Activated CD8-positive, alpha-beta T cell treated with anti-CD3 and anti-CD28 coated beads, Interleukin-2, amount 10 ng/mL, durations not matched to agents 7 days and 5 days (primary cell): ENCODE measurements at regions not wholly inside any gene's neighbourhood (a gene's known extent, or its start where the extent isn't known, plus 50 kb on each side); places are given as distances from the start of the nearest gene placed in this dataset.

Experiments
- ATAC-seq: fragments of 150-1000 bp; cut with Tn5 transposase; one replicate; pipeline ENCODE4 v1.10.0; 2021; ENCODE audit warnings: moderate library complexity
- CTCF ChIA-PET: fragments of 350-600 bp; sonication (Branson Sonifier 250); formaldehyde crosslinking; loops from one replicate; lab custom pipeline; 2021; ENCODE audit warnings: antibody characterized with exemption; lab: Charles Lee
- POLR2A ChIA-PET: fragments of 350-600 bp; sonication (Branson Sonifier 250); formaldehyde crosslinking; loops from one replicate; lab custom pipeline; 2021; ENCODE audit warnings: antibody characterized with exemption; lab: Charles Lee
- DNase-seq: peaks from one replicate; pipeline ENCODE4 v3.0.0-alpha.2; 2020
- H3K27ac Mint-ChIP-seq: one replicate; pipeline ENCODE4 v1.8.0; 2021; ENCODE audit warnings: mild to moderate bottlenecking, mixed read lengths
- H3K27me3 Mint-ChIP-seq: one replicate; pipeline ENCODE4 v1.8.0; 2021; ENCODE audit warnings: low read depth, mixed read lengths
- H3K36me3 Mint-ChIP-seq: one replicate; pipeline ENCODE4 v1.8.0; 2021; ENCODE audit warnings: low read depth, mixed read lengths
- H3K4me1 Mint-ChIP-seq: one replicate; pipeline ENCODE4 v1.8.0; 2021; ENCODE audit warnings: low read depth, mixed read lengths
- H3K4me3 Mint-ChIP-seq: one replicate; pipeline ENCODE4 v1.8.0; 2021; ENCODE audit warnings: mild to moderate bottlenecking, mixed read lengths
- H3K9me3 Mint-ChIP-seq: one replicate; pipeline ENCODE4 v1.8.0; 2022; ENCODE audit warnings: mixed read lengths; ENCODE audit not compliant: insufficient read depth

DNA sequence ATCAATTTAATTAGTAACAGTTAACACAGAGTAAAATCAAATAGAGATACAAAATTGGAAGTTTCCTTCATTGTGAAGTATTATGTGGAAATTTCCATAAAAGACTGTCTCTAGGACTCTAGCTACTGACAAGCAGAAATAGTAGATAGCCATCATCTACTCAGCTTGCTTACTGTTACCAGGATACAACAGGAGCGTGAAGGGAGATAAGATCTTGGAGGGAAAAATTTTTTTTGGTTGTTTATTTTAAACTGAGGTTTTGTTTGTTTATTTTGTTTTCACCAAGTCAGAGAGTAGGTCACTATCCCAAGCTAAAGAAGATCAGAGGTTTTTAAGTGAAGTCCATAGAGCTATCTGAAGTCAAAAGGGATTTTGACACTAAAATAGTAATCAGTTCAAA is 861.3 kb upstream of the MGAT4C start:
- H3K36me3 Mint-ChIP-seq, result no peaks in the 10 kb centered on the region
- peaks cover 3% of the 10 kb centered on the region for H3K9me3 Mint-ChIP-seq
- ChIA-PET CTCF (no interaction called here), POLR2A (no interaction called here)
- no peaks in the 10 kb centered on the region for H3K27me3 Mint-ChIP-seq
- no peak overlapping the region for H3K4me3 Mint-ChIP-seq
- DNase-seq (no peak), ATAC-seq (no peak)
- H3K4me1 Mint-ChIP-seq, result no peaks in the 10 kb centered on the region
- no peak overlapping the region for H3K27ac Mint-ChIP-seq

DNA sequence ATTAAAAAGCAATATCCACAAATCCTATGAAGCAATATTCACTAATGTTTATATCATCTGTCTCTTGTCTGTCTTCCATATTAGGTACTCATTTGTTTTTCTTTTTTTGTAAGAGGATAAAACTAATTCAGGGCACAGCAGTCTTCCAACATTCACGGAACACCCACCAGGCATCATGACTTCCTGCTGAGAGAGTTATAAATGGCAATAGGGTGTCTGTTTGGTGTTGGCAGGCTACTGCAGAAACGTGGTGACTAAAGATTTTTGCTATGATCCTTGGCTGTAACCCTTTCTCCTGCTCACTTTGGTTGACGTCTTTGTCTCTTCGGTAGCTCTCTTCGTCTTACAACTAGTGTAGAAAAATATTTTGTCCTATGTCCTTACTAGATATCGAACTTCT is 860.6 kb upstream of the MGAT4C start:
- Mint-ChIP-seq H3K9me3 (peaks cover 3% of the 10 kb centered on the region), H3K4me3 (no peak overlapping the region), H3K27me3 (no peaks in the 10 kb centered on the region), H3K36me3 (no peaks in the 10 kb centered on the region), H3K27ac (no peak overlapping the region), H3K4me1 (no peaks in the 10 kb centered on the region)
- POLR2A ChIA-PET, result no interaction called here
- ATAC-seq (no peak), DNase-seq (no peak)
- CTCF ChIA-PET, result no interaction called here

- no peak overlapping the region for H3K27ac Mint-ChIP-seq
- H3K27me3 Mint-ChIP-seq, result no peaks in the 10 kb centered on the region
- no peaks in the 10 kb centered on the region for H3K4me1 Mint-ChIP-seq
- ChIA-PET POLR2A (no interaction called here), CTCF (no interaction called here)
- no peaks in the 10 kb centered on the region for H3K36me3 Mint-ChIP-seq
- H3K9me3 Mint-ChIP-seq, result peaks cover 3% of the 10 kb centered on the region
- ATAC-seq (no peak), DNase-seq (no peak)
- H3K4me3 Mint-ChIP-seq, result no peak overlapping the region
Measured at GRCh38 chr12:87112571-87113345, 856.6 kb upstream of the MGAT4C start.

GRCh38 chr12:87107766-87108165 is 851.6 kb upstream of the MGAT4C start:
- H3K27ac Mint-ChIP-seq, result no peak overlapping the region
- H3K4me3 Mint-ChIP-seq, result no peak overlapping the region
- no peaks in the 10 kb centered on the region for H3K9me3 Mint-ChIP-seq
- ATAC-seq, result no peak
- H3K4me1 Mint-ChIP-seq, result no peaks in the 10 kb centered on the region
- ChIA-PET POLR2A (no interaction called here), CTCF (no interaction called here)
- H3K27me3 Mint-ChIP-seq, result no peaks in the 10 kb centered on the region
- H3K36me3 Mint-ChIP-seq, result no peaks in the 10 kb centered on the region
- no peak for DNase-seq

- Mint-ChIP-seq H3K36me3 (no peaks in the 10 kb centered on the region), H3K27ac (no peak overlapping the region), H3K4me3 (no peak overlapping the region), H3K4me1 (no peaks in the 10 kb centered on the region), H3K9me3 (no peaks in the 10 kb centered on the region), H3K27me3 (no peaks in the 10 kb centered on the region)
- ATAC-seq, result no peak
- CTCF ChIA-PET, result no interaction called here
- DNase-seq, result no peak
- POLR2A ChIA-PET, result no interaction called here
Measured at GRCh38 chr12:87107270-87107669, 851.1 kb upstream of the MGAT4C start.

- Mint-ChIP-seq H3K27ac (no peak overlapping the region), H3K27me3 (no peaks in the 10 kb centered on the region), H3K4me1 (no peaks in the 10 kb centered on the region), H3K36me3 (no peaks in the 10 kb centered on the region), H3K4me3 (no peak overlapping the region), H3K9me3 (peaks cover 16% of the 10 kb centered on the region)
- ChIA-PET CTCF (no interaction called here), POLR2A (no interaction called here)
- DNase-seq (no peak), ATAC-seq (no peak)
Measured at GRCh38 chr12:87096082-87096585, 839.9 kb upstream of the MGAT4C start.

DNA sequence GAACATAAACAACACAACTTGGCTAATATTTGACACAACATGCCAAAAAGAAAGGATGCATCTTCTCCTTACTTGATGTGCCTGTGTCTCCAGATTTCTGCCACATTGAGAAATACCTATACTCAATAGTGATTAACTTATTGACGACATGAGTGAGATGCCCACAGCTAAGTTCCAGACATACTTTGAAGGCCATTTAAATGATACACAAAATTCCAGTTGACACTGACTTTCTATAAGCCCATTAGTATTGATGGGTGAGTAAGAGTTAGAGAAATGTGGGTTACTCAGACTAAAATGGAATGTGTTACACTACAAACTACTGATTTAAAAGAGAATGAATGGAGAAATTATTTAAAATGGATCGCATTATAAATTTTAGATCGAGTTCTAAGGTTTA is 838.2 kb upstream of the MGAT4C start:
- ChIA-PET POLR2A (no interaction called here), CTCF (no interaction called here)
- H3K36me3 Mint-ChIP-seq, result no peaks in the 10 kb centered on the region
- no peak for DNase-seq
- H3K9me3 Mint-ChIP-seq, result peaks cover 4% of the 10 kb centered on the region
- no peak overlapping the region for H3K27ac Mint-ChIP-seq
- H3K4me1 Mint-ChIP-seq, result no peaks in the 10 kb centered on the region
- no peak for ATAC-seq
- H3K27me3 Mint-ChIP-seq, result no peaks in the 10 kb centered on the region
- no peak overlapping the region for H3K4me3 Mint-ChIP-seq

DNA sequence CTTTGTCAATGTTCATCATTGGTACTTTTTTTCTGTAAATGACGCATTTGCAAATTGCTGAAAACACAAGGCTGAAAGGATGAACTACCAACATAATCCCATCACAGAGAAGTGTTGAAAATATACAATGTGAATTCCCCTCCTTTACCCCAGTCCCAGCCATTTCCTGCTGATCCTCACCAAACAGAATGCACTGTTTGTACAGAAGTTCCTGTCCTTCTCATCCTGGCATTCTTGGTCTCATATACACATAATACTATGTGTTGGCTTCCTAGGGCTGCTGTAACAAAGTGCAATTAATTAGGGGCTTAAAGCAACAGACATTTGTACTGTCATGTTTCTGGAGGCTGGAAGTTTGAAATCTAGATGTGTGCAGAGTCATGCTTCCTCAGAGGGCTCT is 836.2 kb upstream of the MGAT4C start:
- ChIA-PET POLR2A (no interaction called here), CTCF (no interaction called here)
- ATAC-seq (no peak), DNase-seq (no peak)
- H3K27me3 Mint-ChIP-seq, result no peaks in the 10 kb centered on the region
- no peaks in the 10 kb centered on the region for H3K36me3 Mint-ChIP-seq
- no peak overlapping the region for H3K27ac Mint-ChIP-seq
- no peak overlapping the region for H3K4me3 Mint-ChIP-seq
- H3K4me1 Mint-ChIP-seq, result no peaks in the 10 kb centered on the region
- no peaks in the 10 kb centered on the region for H3K9me3 Mint-ChIP-seq

- Mint-ChIP-seq H3K27ac (no peak overlapping the region), H3K9me3 (peaks cover 5% of the 10 kb centered on the region), H3K27me3 (no peaks in the 10 kb centered on the region), H3K4me1 (no peaks in the 10 kb centered on the region), H3K4me3 (no peak overlapping the region), H3K36me3 (no peaks in the 10 kb centered on the region)
- DNase-seq (no peak), ATAC-seq (no peak)
- CTCF ChIA-PET, result no interaction called here
- POLR2A ChIA-PET, result no interaction called here
Measured at GRCh38 chr12:87086118-87086891, 830.1 kb upstream of the MGAT4C start.

DNA sequence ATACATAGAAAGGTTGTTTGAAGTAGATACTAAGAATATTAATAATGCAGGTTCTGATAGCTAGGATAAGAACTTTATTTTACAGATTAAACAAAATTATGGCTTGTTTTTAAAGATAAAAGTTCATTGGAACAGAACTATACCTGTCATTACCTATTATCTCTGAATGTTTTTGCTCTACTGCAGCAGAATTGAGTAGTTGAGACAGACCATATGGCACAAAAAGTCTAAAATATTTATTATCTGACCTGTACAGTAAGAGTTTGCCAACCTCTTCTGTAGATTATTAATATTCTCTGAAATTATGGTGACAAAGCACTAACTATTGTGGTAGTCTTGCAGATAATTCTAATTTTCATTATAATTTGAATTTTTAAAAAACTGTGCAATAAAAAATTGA is 829.1 kb upstream of the MGAT4C start:
- Mint-ChIP-seq H3K27me3 (no peaks in the 10 kb centered on the region), H3K36me3 (no peaks in the 10 kb centered on the region), H3K4me3 (no peak overlapping the region), H3K27ac (no peak overlapping the region), H3K9me3 (peaks cover 5% of the 10 kb centered on the region), H3K4me1 (no peaks in the 10 kb centered on the region)
- DNase-seq (no peak), ATAC-seq (no peak)
- CTCF ChIA-PET, result no interaction called here
- POLR2A ChIA-PET, result no interaction called here

GRCh38 chr12:87082756-87083155 is 826.6 kb upstream of the MGAT4C start:
- H3K36me3 Mint-ChIP-seq, result no peaks in the 10 kb centered on the region
- no peak overlapping the region for H3K27ac Mint-ChIP-seq
- peaks cover 5% of the 10 kb centered on the region for H3K9me3 Mint-ChIP-seq
- no peak for ATAC-seq
- no peaks in the 10 kb centered on the region for H3K27me3 Mint-ChIP-seq
- CTCF ChIA-PET, result no interaction called here
- no peak overlapping the region for H3K4me3 Mint-ChIP-seq
- POLR2A ChIA-PET, result no interaction called here
- DNase-seq, result no peak
- H3K4me1 Mint-ChIP-seq, result no peaks in the 10 kb centered on the region

DNA sequence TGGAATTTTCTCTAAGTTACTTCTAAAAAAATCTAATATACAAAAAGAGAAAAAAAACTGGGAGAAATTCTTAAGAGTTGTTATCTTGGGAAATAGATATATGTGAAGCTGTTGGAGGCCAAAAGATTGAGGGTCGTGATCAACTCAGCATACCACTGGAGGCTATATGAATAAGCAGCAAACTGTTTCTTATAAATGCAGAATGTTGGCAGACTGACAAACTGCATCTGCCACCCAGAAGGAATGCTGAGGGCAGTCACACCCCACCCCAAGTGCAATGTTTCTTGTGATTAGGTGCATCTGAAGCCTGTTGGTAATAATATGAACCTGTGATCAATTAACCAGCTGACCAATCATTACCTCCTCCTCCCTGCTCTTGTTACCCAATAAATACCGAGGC is 818.6 kb upstream of the MGAT4C start:
- Mint-ChIP-seq H3K27me3 (no peaks in the 10 kb centered on the region), H3K27ac (no peak overlapping the region)

More for the DNA sequence above, 818.6 kb upstream of the MGAT4C start:
- Mint-ChIP-seq H3K9me3 (peaks cover 12% of the 10 kb centered on the region), H3K4me1 (no peaks in the 10 kb centered on the region), H3K36me3 (no peaks in the 10 kb centered on the region), H3K4me3 (no peak overlapping the region)
- POLR2A ChIA-PET, result no interaction called here
- no peak for DNase-seq
- CTCF ChIA-PET, result no interaction called here
- ATAC-seq, result no peak
